H9 (cell line): ENCODE measurements at regions not wholly inside any gene's neighbourhood (a gene's known extent, or its start where the extent isn't known, plus 50 kb on each side); places are given as distances from the start of the nearest gene placed in this dataset.

Experiments used
- DNase-seq: peaks from one replicate; pipeline ENCODE4 v3.0.0-alpha.2; 2017
- H2AFZ ChIP-seq: one replicate; pipeline ENCODE4 v1.6.1; 2013; ENCODE audit warnings: mild to moderate bottlenecking, low read length, control low read depth, moderate library complexity
- H2AK5ac ChIP-seq: 2 replicates; pipeline ENCODE4 v1.6.1; 2013; ENCODE audit warnings: low read length, control low read depth, mixed read lengths; ENCODE audit not compliant: insufficient read length
- H2BK120ac ChIP-seq: one replicate; pipeline ENCODE4 v1.6.1; 2013; ENCODE audit warnings: low read depth, mild to moderate bottlenecking, low read length, control low read depth, inconsistent platforms; ENCODE audit not compliant: poor library complexity, severe bottlenecking
- H2BK12ac ChIP-seq: 2 replicates; pipeline ENCODE4 v1.6.1; 2013; ENCODE audit warnings: low read length, control low read depth, mixed read lengths, low read depth; ENCODE audit not compliant: insufficient read length
- H2BK15ac ChIP-seq: 2 replicates; pipeline ENCODE4 v1.6.1; 2013; ENCODE audit warnings: low read depth, low read length, control low read depth
- H2BK20ac ChIP-seq: one replicate; pipeline ENCODE4 v1.6.1; 2013; ENCODE audit warnings: low read depth, mild to moderate bottlenecking, low read length, control low read depth, inconsistent platforms; ENCODE audit not compliant: poor library complexity, severe bottlenecking
- H2BK5ac ChIP-seq: 2 replicates; pipeline ENCODE4 v1.6.1; 2013; ENCODE audit warnings: low read length, control low read depth, mixed read lengths; ENCODE audit not compliant: insufficient read length
- H3K14ac ChIP-seq: 2 replicates; pipeline ENCODE4 v1.6.1; 2013; ENCODE audit warnings: low read length, control low read depth; ENCODE audit not compliant: insufficient read depth
- H3K18ac ChIP-seq: 2 replicates; pipeline ENCODE4 v1.6.1; 2013; ENCODE audit warnings: low read depth, mild to moderate bottlenecking, mixed read lengths, low read length, control low read depth; ENCODE audit not compliant: insufficient read length
- H3K23ac ChIP-seq: 2 replicates; pipeline ENCODE4 v1.6.1; 2013; ENCODE audit warnings: low read length, control low read depth, mixed read lengths, low read depth; ENCODE audit not compliant: insufficient read length
- H3K23me2 ChIP-seq: 2 replicates; pipeline ENCODE4 v1.6.1; 2013; ENCODE audit warnings: low read depth, mild to moderate bottlenecking, mixed read lengths, low read length, control low read depth; ENCODE audit not compliant: insufficient read length, poor library complexity, severe bottlenecking
- H3K27ac ChIP-seq: 2 replicates; pipeline ENCODE4 v1.5.1; 2013; ENCODE audit warnings: low read length, control low read depth, mixed read lengths, low read depth; ENCODE audit not compliant: insufficient read length
- H3K27me3 ChIP-seq: 2 replicates; pipeline ENCODE4 v1.6.1; 2013; ENCODE audit warnings: low read length, control low read depth, inconsistent platforms; ENCODE audit not compliant: insufficient read depth
- H3K4ac ChIP-seq: 2 replicates; pipeline ENCODE4 v1.6.1; 2013; ENCODE audit warnings: low read depth, mild to moderate bottlenecking, control low read depth, inconsistent platforms, low read length, moderate library complexity
- H3K4me1 ChIP-seq: 2 replicates; pipeline ENCODE4 v1.6.1; 2013; ENCODE audit warnings: low read length, control low read depth, inconsistent platforms; ENCODE audit not compliant: insufficient read depth
- H3K4me2 ChIP-seq: 2 replicates; pipeline ENCODE4 v1.6.1; 2013; ENCODE audit warnings: low read length, control low read depth, mixed read lengths; ENCODE audit not compliant: insufficient read length, insufficient read depth
- H3K56ac ChIP-seq: 2 replicates; pipeline ENCODE4 v1.6.1; 2013; ENCODE audit warnings: low read depth, mild to moderate bottlenecking, mixed read lengths, low read length, control low read depth; ENCODE audit not compliant: insufficient read length
- H3K79me1 ChIP-seq: 2 replicates; pipeline ENCODE4 v1.6.1; 2013; ENCODE audit warnings: low read depth, mild to moderate bottlenecking, moderate library complexity, low read length, control low read depth, inconsistent platforms; ENCODE audit not compliant: insufficient read depth, poor library complexity, severe bottlenecking
- H3K79me2 ChIP-seq: 2 replicates; pipeline ENCODE4 v1.6.1; 2013; ENCODE audit warnings: low read length, control low read depth, inconsistent platforms; ENCODE audit not compliant: insufficient read depth
- H3K9ac ChIP-seq: 2 replicates; pipeline ENCODE4 v1.6.1; 2013; ENCODE audit warnings: low read length, control low read depth, mixed read lengths; ENCODE audit not compliant: insufficient read length; ENCODE audit errors: extremely low read depth
- H3K9me3 ChIP-seq: one replicate; pipeline ENCODE4 v1.6.1; 2013; ENCODE audit warnings: low read depth, low read length, inconsistent platforms; ENCODE audit not compliant: control insufficient read depth
- H3T11ph ChIP-seq: one replicate; pipeline ENCODE4 v1.6.1; 2013; ENCODE audit warnings: mild to moderate bottlenecking, low read length, control low read depth, inconsistent platforms
- H4K20me1 ChIP-seq: one replicate; pipeline ENCODE4 v1.6.1; 2013; ENCODE audit not compliant: control insufficient read depth, insufficient read length, insufficient read depth
- H4K5ac ChIP-seq: 2 replicates; pipeline ENCODE4 v1.6.1; 2013; ENCODE audit warnings: low read depth, mild to moderate bottlenecking, mixed read lengths, low read length, control low read depth; ENCODE audit not compliant: insufficient read length
- H4K8ac ChIP-seq: replicated peaks from 2 replicates; pipeline ENCODE4 v1.6.1; 2013; ENCODE audit warnings: low read length, control low read depth, mixed read lengths, low read depth; ENCODE audit not compliant: insufficient read length
- H4K91ac ChIP-seq: 2 replicates; pipeline ENCODE4 v1.6.1; 2013; ENCODE audit warnings: low read depth, mild to moderate bottlenecking, moderate library complexity, mixed read lengths, low read length, control low read depth; ENCODE audit not compliant: insufficient read length
- H3K27ac Mint-ChIP-seq, 3 experiments: 2 replicates in 2 of 3; 3 replicates in 1 of 3; pipeline ENCODE4 v1.8.0; 2020 to 2021; ENCODE audit warnings: mixed read lengths in 3 of 3, mild to moderate bottlenecking in 1 of 3, moderate library complexity in 1 of 3
- H3K27me3 Mint-ChIP-seq: 2 replicates; pipeline ENCODE4 v1.8.0; 2021; ENCODE audit warnings: low read depth, mild to moderate bottlenecking, moderate library complexity, mixed read lengths
- H3K36me3 Mint-ChIP-seq, 3 experiments: 2 replicates in 2 of 3; 3 replicates in 1 of 3; pipeline ENCODE4 v1.8.0; 2020 to 2021; ENCODE audit warnings: low read depth in 3 of 3, mixed read lengths in 3 of 3; ENCODE audit not compliant: insufficient read depth in 1 of 3
- H3K4me1 Mint-ChIP-seq, 2 experiments: 2 replicates each; pipeline ENCODE4 v1.8.0; 2020; ENCODE audit warnings: mixed read lengths in 2 of 2
- H3K4me3 Mint-ChIP-seq, 2 experiments: 2 replicates in 1 of 2; 3 replicates in 1 of 2; pipeline ENCODE4 v1.8.0; 2020 to 2021; ENCODE audit warnings: mild to moderate bottlenecking in 2 of 2, mixed read lengths in 2 of 2, moderate library complexity in 1 of 2
- H3K9me3 Mint-ChIP-seq, 2 experiments: 2 replicates in 1 of 2; 3 replicates in 1 of 2; pipeline ENCODE4 v1.8.0; 2020; ENCODE audit warnings: mild to moderate bottlenecking in 2 of 2, mixed read lengths in 2 of 2, moderate library complexity in 1 of 2
- WGBS: extraction: QIAGEN DNeasy Blood & Tissue Kit; methylation state at CpG from one replicate; pipeline ENCODE4 v1.1.7; 2013; ENCODE audit warnings: missing lambda C conversion rate, low lambda C conversion rate, mixed read lengths; ENCODE audit not compliant: insufficient read length; ENCODE audit errors: extremely low coverage; 5-methylcytosine and 5-hydroxymethylcytosine counted together
- TF ChIP-seq, protein P1 (sequence below): fragments of 200-600 bp; sonication (generic); conservative IDR thresholded peaks from 3 replicates; pipeline ENCODE4 v1.8.0; 2021; ENCODE audit warnings: antibody characterized with exemption, mild to moderate bottlenecking

DNA sequence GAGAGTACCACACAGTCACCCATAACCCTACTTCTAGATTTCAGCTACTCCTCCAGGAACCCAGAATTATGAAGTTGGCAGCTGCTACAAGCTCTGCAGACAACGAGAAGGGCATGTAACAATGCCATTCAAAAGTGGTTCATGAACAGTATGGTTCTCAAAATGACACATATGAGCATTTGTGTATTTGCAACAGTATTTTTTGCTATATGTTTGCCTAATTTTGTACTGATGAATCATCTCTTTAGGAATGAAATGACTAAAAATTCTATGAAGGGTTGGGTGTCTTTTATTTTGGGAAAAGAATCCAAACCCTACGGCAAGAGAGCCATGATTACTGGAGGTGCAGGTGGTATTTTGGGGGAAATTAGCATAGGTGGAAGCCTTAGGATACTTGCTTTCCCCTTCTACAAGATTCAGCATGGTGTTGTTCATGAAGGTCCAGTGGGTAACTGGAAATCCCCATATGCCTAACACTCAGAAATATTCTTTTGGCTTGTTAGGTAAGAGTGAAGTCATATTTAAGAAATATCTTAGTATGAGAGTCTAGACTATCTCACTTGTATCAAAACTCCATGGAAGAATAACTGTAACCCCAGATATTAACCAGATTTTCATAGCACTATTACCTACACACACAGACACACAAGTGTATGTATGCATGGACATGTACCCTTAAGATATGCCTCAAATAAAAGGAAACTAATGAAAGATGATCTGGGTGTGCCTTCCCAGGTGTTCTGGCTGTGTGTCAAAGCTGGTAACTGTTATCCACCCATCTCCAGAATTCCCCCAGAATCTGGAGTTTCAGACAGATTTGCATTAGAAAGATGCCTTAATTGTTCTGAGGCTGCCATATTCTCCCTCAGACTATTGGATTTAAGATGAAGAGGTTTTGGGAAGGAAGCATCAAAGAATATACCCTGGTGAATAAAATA is 688.2 kb upstream of the SOX9 start:
- no peak overlapping the region for H3K4ac ChIP-seq
- no peak overlapping the region for H2AFZ ChIP-seq
- DNase-seq, result no peak
- H3K18ac ChIP-seq, result no peak overlapping the region
- no peaks in the 10 kb centered on the region for H3K4me1 ChIP-seq
- no peak overlapping the region for H2BK5ac ChIP-seq
- no peak overlapping the region for H3K4me2 ChIP-seq
- no peak overlapping the region for H2BK15ac ChIP-seq
- H3K9ac ChIP-seq, result no peak overlapping the region
- no peak overlapping the region for H3K27ac ChIP-seq
- H3K4me3 Mint-ChIP-seq, result no peak overlapping the region
- H4K5ac ChIP-seq, result no peak overlapping the region
- H3K23ac ChIP-seq, result no peak overlapping the region
- no peaks in the 10 kb centered on the region for H4K20me1 ChIP-seq
- H3K14ac ChIP-seq, result no peak overlapping the region
- no peak overlapping the region for H2AK5ac ChIP-seq
- H4K91ac ChIP-seq, result no peak overlapping the region
- no peak overlapping the region for H3T11ph ChIP-seq
- no peak overlapping the region for H3K27ac Mint-ChIP-seq
- H2BK120ac ChIP-seq, result no peak overlapping the region
- H3K79me2 ChIP-seq, result no peaks in the 10 kb centered on the region
- no CpG with 5 or more reads among the region's 2 CpGs for WGBS
- no peaks in the 10 kb centered on the region for H3K27me3 Mint-ChIP-seq
- H3K23me2 ChIP-seq, result no peaks in the 10 kb centered on the region
- H2BK20ac ChIP-seq, result no peak overlapping the region
- TF ChIP-seq, protein P1, sequence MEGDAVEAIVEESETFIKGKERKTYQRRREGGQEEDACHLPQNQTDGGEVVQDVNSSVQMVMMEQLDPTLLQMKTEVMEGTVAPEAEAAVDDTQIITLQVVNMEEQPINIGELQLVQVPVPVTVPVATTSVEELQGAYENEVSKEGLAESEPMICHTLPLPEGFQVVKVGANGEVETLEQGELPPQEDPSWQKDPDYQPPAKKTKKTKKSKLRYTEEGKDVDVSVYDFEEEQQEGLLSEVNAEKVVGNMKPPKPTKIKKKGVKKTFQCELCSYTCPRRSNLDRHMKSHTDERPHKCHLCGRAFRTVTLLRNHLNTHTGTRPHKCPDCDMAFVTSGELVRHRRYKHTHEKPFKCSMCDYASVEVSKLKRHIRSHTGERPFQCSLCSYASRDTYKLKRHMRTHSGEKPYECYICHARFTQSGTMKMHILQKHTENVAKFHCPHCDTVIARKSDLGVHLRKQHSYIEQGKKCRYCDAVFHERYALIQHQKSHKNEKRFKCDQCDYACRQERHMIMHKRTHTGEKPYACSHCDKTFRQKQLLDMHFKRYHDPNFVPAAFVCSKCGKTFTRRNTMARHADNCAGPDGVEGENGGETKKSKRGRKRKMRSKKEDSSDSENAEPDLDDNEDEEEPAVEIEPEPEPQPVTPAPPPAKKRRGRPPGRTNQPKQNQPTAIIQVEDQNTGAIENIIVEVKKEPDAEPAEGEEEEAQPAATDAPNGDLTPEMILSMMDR, result no peak
- H4K8ac ChIP-seq, result no peak overlapping the region
- peaks cover 0 to 4% (median 3%) of the 10 kb centered on the region in 3 experiments; a peak in 3 of 7 replicates for H3K36me3 Mint-ChIP-seq
- no peaks in the 10 kb centered on the region for H3K79me1 ChIP-seq
- no peak overlapping the region for H3K56ac ChIP-seq
- H3K9me3 ChIP-seq, result no peaks in the 10 kb centered on the region
- peaks cover 4 to 5% of the 10 kb centered on the region in 2 experiments; a peak in 3 of 5 replicates for H3K9me3 Mint-ChIP-seq
- H3K27me3 ChIP-seq, result no peaks in the 10 kb centered on the region
- no peak overlapping the region for H2BK12ac ChIP-seq
- H3K4me1 Mint-ChIP-seq, result no peaks in the 10 kb centered on the region
